OCI-LY3 (cell line): ENCODE measurements at regions not wholly inside any gene's neighbourhood (a gene's known extent, or its start where the extent isn't known, plus 50 kb on each side); places are given as distances from the start of the nearest gene placed in this dataset.

Experiments
- CTCF ChIP-seq: fragments of 200-600, 300-600 bp; sonication (generic); IDR thresholded peaks from 2 replicates; pipeline ENCODE4 v1.5.1; 2014; ENCODE audit warnings: antibody characterized with exemption, low read length, low read depth
- EZH2phosphoT487 ChIP-seq: fragments of 200-600 bp; shearing (Covaris generic); IDR thresholded peaks from 2 replicates; pipeline ENCODE4 v1.6.1; 2018; ENCODE audit warnings: antibody characterized with exemption, mixed run types, low read depth

GRCh38 chr10:107427016-107427415 lies 262.5 kb upstream of the SORCS1 start:
- TF ChIP-seq CTCF (no peak), EZH2phosphoT487 (no peak)
